ENCODE measurements at regions not wholly inside any gene's neighbourhood (a gene's known extent, or its start where the extent isn't known, plus 50 kb on each side); places are given as distances from the start of the nearest gene placed in this dataset.

DNA sequence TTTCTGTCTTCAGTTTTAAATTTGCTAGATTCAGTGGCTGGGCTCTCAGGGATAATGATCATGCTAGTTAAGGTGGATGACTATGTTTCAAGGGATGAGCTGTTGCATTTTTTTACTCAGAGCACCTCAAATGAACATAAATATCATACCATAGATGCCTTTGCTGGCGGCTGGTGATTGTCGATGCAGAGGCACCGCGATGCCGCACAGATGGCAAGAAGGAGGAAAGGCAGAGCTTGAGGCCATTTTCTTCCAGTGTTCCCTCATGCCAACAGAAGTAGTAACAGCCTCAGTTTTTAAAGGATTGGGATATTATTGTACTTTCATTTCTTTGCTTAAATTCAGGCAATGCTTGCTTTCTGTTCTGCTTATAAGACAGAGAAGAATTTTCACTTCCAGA is 654.7 kb upstream of the IGFBP7 start:
- TF ChIP-seq MEF2A (IDR thresholded peaks at IDR 0.05; ENCODE audit: borderline replicate concordance, low read depth): no peak
- TF ChIP-seq TCF12 (IDR thresholded peaks at IDR 0.05): no peak
- TF ChIP-seq, protein P1, sequence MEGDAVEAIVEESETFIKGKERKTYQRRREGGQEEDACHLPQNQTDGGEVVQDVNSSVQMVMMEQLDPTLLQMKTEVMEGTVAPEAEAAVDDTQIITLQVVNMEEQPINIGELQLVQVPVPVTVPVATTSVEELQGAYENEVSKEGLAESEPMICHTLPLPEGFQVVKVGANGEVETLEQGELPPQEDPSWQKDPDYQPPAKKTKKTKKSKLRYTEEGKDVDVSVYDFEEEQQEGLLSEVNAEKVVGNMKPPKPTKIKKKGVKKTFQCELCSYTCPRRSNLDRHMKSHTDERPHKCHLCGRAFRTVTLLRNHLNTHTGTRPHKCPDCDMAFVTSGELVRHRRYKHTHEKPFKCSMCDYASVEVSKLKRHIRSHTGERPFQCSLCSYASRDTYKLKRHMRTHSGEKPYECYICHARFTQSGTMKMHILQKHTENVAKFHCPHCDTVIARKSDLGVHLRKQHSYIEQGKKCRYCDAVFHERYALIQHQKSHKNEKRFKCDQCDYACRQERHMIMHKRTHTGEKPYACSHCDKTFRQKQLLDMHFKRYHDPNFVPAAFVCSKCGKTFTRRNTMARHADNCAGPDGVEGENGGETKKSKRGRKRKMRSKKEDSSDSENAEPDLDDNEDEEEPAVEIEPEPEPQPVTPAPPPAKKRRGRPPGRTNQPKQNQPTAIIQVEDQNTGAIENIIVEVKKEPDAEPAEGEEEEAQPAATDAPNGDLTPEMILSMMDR (IDR thresholded peaks at IDR 0.05): no peak
- no peak for TF ChIP-seq RCOR1 (IDR thresholded peaks at IDR 0.05; ENCODE audit: low read length)
- TF ChIP-seq CHD2 (IDR thresholded peaks at IDR 0.05; ENCODE audit: low read length, partially characterized antibody): no peak
- TF ChIP-seq, protein P2, sequence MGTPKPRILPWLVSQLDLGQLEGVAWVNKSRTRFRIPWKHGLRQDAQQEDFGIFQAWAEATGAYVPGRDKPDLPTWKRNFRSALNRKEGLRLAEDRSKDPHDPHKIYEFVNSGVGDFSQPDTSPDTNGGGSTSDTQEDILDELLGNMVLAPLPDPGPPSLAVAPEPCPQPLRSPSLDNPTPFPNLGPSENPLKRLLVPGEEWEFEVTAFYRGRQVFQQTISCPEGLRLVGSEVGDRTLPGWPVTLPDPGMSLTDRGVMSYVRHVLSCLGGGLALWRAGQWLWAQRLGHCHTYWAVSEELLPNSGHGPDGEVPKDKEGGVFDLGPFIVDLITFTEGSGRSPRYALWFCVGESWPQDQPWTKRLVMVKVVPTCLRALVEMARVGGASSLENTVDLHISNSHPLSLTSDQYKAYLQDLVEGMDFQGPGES (IDR thresholded peaks at IDR 0.05; ENCODE audit: low read depth, low read length): no peak
- TF ChIP-seq FOSL2 (IDR thresholded peaks at IDR 0.05; ENCODE audit: borderline replicate concordance, low read depth): no peak
- TF ChIP-seq SIN3A (IDR thresholded peaks at IDR 0.05; ENCODE audit: borderline replicate concordance, low read depth, low read length): no peak
- TF ChIP-seq GATA2 (CRISPR knock-in tag; IDR thresholded peaks at IDR 0.05): no peak
- TF ChIP-seq, protein P3, sequence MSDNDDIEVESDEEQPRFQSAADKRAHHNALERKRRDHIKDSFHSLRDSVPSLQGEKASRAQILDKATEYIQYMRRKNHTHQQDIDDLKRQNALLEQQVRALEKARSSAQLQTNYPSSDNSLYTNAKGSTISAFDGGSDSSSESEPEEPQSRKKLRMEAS (IDR thresholded peaks at IDR 0.05; ENCODE audit: low read depth): no peak

All from SK-N-SH (cell line).